ENCODE measurements at regions not wholly inside any gene's neighbourhood (a gene's known extent, or its start where the extent isn't known, plus 50 kb on each side); places are given as distances from the start of the nearest gene placed in this dataset.

DNA sequence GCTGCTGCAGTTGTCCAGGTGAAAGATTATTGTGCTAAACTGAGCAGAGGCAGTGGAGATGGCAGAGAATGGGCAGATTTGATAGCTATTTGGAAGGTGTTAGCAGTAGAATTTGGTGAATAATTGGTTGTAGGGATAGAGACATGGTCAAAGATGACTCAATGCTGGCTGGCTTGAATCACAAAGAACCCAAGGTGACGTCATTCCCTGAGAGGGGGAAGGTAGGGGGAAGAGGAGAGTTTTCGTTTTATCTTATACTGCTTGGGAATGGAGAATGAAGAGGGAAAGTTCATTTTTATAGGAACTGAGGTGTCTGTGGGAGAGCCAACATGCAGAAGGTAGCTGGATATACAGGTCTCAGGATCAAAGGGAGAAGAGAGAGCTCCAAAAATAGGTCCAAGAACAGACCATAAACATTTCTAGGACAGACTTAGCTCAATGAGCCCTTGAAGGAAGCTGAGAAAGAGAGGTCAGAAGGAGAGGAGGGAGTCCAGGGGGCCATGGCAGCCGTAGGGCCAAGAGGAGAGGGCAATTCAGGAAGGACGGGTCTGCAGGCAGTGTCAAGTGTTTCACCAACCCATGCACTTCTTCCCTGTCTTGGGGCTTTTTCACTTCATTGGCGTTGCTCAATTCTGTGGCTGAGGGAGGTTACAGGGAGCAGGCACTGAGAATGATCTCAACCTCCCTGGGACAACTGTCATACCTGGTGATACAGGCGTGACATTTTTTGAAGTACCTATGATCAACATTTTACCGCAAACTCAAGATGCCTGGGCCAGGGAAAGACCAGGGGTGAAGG lies 281.3 kb downstream of the TDRD15 start:
- intact Hi-C loops (cut with micrococcal nuclease; ENCODE audit: unreplicated experiment), result no loop called here
- TF ChIP-seq, protein P1, sequence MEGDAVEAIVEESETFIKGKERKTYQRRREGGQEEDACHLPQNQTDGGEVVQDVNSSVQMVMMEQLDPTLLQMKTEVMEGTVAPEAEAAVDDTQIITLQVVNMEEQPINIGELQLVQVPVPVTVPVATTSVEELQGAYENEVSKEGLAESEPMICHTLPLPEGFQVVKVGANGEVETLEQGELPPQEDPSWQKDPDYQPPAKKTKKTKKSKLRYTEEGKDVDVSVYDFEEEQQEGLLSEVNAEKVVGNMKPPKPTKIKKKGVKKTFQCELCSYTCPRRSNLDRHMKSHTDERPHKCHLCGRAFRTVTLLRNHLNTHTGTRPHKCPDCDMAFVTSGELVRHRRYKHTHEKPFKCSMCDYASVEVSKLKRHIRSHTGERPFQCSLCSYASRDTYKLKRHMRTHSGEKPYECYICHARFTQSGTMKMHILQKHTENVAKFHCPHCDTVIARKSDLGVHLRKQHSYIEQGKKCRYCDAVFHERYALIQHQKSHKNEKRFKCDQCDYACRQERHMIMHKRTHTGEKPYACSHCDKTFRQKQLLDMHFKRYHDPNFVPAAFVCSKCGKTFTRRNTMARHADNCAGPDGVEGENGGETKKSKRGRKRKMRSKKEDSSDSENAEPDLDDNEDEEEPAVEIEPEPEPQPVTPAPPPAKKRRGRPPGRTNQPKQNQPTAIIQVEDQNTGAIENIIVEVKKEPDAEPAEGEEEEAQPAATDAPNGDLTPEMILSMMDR (IDR thresholded peaks at IDR 0.05), result no peak
- TF ChIP-seq, protein P2, sequence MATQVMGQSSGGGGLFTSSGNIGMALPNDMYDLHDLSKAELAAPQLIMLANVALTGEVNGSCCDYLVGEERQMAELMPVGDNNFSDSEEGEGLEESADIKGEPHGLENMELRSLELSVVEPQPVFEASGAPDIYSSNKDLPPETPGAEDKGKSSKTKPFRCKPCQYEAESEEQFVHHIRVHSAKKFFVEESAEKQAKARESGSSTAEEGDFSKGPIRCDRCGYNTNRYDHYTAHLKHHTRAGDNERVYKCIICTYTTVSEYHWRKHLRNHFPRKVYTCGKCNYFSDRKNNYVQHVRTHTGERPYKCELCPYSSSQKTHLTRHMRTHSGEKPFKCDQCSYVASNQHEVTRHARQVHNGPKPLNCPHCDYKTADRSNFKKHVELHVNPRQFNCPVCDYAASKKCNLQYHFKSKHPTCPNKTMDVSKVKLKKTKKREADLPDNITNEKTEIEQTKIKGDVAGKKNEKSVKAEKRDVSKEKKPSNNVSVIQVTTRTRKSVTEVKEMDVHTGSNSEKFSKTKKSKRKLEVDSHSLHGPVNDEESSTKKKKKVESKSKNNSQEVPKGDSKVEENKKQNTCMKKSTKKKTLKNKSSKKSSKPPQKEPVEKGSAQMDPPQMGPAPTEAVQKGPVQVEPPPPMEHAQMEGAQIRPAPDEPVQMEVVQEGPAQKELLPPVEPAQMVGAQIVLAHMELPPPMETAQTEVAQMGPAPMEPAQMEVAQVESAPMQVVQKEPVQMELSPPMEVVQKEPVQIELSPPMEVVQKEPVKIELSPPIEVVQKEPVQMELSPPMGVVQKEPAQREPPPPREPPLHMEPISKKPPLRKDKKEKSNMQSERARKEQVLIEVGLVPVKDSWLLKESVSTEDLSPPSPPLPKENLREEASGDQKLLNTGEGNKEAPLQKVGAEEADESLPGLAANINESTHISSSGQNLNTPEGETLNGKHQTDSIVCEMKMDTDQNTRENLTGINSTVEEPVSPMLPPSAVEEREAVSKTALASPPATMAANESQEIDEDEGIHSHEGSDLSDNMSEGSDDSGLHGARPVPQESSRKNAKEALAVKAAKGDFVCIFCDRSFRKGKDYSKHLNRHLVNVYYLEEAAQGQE (IDR thresholded peaks at IDR 0.05; ENCODE audit: insufficient read depth in 1 of 2, low read depth in 2 of 2, low read length in 1 of 2), result no peak
- TF ChIP-seq POLR2AphosphoS5 (IDR thresholded peaks at IDR 0.05; ENCODE audit: low read depth, low read length), result no peak
- TF ChIP-seq SIN3A (IDR thresholded peaks at IDR 0.05; ENCODE audit: borderline replicate concordance, insufficient read depth, low read depth, low read length), result no peak
- no peak for TF ChIP-seq TCF7L2 (IDR thresholded peaks at IDR 0.05; ENCODE audit: low read depth, low read length)
- in situ Hi-C loops (cut with HindIII; ENCODE audit: low pct_unique_long_range_greater_than_20kb, low sequenced_read_pairs), result no loop called here
- H3K27me3 ChIP-seq (ENCODE audit: control insufficient read depth, insufficient read depth, low read length), result no peaks in the 10 kb centered on the region; the same call in 1 of the 2 replicates
- no peaks in the 10 kb centered on the region for H3K4me1 ChIP-seq (ENCODE audit: control insufficient read depth, insufficient read depth, low read length)
- DNase-seq (ENCODE audit: low read depth, low spot score), result no peak
- H3K9me3 ChIP-seq (ENCODE audit: control insufficient read depth, insufficient read depth, low read depth, low read length), result no peaks in the 10 kb centered on the region
- no peak overlapping the region for H3K4me3 ChIP-seq (ENCODE audit: low read depth in 2 of 2, low read length in 2 of 2)
- no TSS peak for BruUV-seq (replicated peaks)
- CTCF ChIA-PET, result interaction anchor here (0.7 kb wide), 1 partner anchor 1956 kb away, joined by 3 read pairs; no protein-coding TSS in a partner anchor
- no peak overlapping the region for H3K27ac ChIP-seq (ENCODE audit: low read length)
- no peak for ATAC-seq
- POLR2A ChIA-PET, result no interaction called here
- no peaks in the 10 kb centered on the region for H3K36me3 ChIP-seq (ENCODE audit: control insufficient read depth, insufficient read depth, low read length)

DNA sequence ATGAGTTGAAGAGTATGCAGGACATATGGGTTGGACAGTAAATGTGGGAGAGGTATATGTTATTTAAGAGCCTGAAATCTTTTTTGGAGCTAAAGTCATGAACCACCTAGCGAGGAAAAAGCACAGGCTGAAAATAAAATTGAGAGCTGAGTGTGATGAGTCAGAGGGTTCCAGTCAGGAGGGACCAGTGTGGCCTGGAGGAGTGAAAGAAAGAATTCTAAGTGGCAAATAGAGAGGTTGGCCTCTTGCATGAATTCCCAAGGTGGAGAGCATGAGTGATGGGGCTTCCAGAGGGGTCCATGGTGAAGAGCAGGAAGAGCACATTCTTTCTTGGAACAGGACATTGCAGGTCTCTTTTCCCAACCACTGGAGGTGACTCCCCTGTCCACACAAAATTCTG lies 282.6 kb downstream of the TDRD15 start:
- Histone ChIP-seq H3K27me3 (ENCODE audit: control insufficient read depth, insufficient read depth, low read length) (no peaks in the 10 kb centered on the region; the same call in 1 of the 2 replicates), H3K4me1 (ENCODE audit: control insufficient read depth, insufficient read depth, low read length) (no peaks in the 10 kb centered on the region), H3K27ac (ENCODE audit: low read length) (no peak overlapping the region), H3K9me3 (ENCODE audit: control insufficient read depth, insufficient read depth, low read depth, low read length) (no peaks in the 10 kb centered on the region), H3K36me3 (ENCODE audit: control insufficient read depth, insufficient read depth, low read length) (no peaks in the 10 kb centered on the region), H3K4me3 (ENCODE audit: low read depth in 2 of 2, low read length in 2 of 2) (no peak overlapping the region)
- intact Hi-C loops (cut with micrococcal nuclease; ENCODE audit: unreplicated experiment) (no loop called here), in situ Hi-C loops (cut with HindIII; ENCODE audit: low pct_unique_long_range_greater_than_20kb, low sequenced_read_pairs) (no loop called here)
- ChIA-PET CTCF (no interaction called here), POLR2A (no interaction called here)
- no peak for DNase-seq (ENCODE audit: low read depth, low spot score)
- TF ChIP-seq, protein P2 (IDR thresholded peaks at IDR 0.05; ENCODE audit: insufficient read depth in 1 of 2, low read depth in 2 of 2, low read length in 1 of 2), result no peak
- TF ChIP-seq SIN3A (IDR thresholded peaks at IDR 0.05; ENCODE audit: borderline replicate concordance, insufficient read depth, low read depth, low read length) (no peak), TCF7L2 (IDR thresholded peaks at IDR 0.05; ENCODE audit: low read depth, low read length) (no peak)
- TF ChIP-seq, protein P1 (IDR thresholded peaks at IDR 0.05), result no peak
- BruUV-seq (replicated peaks), result no TSS peak
- no peak for ATAC-seq

Data from Panc1 (cell line).